Left renal cortex interstitium (tissue), 4 donors: ENCODE measurements at regions not wholly inside any gene's neighbourhood (a gene's known extent, or its start where the extent isn't known, plus 50 kb on each side); places are given as distances from the start of the nearest gene placed in this dataset.
"Not testable (repeated sequence)": the region's sequence is repeated elsewhere in the genome, so short reads cannot be mapped to it uniquely, and the experiment has no call there.

Experiments used
- DNase-seq, 4 donors: peaks; one replicate each; pipeline ENCODE4 v3.0.0-alpha.2; 2013; ENCODE audit warnings: low read depth in 4 of 4, low spot score in 2 of 4, missing footprints in 1 of 4

DNA sequence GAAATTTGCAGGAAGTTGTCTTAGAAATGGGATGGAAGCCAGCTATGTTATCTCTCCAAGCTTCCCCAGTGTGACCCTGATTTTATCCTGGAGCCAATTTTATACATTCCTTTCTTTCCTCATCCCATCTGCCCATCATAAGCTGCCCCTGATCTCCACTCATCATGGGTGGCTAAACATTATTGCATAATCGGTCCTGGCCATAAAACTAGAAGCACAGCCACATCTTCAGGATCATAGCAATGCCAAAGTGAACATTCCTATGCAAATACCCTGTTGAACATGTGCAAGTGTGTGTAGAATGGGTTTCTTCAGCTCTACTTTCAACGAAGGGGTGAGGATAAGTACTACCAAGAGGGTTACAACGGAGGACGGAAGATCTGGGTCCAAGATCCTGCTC is 50.6 kb upstream of the COG2 start:
- DNase-seq: no peak

GRCh38 chr1:230589951-230590350 is 52.3 kb upstream of the COG2 start:
- no peak for DNase-seq

DNA sequence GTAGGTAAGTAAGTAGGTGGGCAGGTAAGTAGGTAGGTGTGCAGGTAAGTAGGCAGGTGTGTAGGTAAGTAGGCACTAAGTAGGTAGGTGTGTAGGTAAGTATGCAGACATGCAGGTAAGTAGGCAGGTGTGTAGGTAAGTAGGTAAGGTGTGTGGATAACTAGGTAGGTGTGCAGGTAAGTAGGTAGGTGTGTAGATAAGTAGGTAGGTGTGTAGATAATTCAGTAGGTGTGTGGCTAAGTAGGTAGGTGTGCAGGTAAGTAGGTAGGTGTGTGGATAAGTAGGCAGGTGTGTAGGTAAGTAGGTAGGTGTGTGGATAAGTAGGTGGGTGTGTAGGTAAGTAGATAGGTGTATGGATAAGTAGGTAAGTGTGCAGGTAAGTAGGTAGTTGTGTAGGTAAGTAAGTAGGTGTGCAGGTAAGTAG is 53.9 kb upstream of the COG2 start:
- DNase-seq: no peak

DNA sequence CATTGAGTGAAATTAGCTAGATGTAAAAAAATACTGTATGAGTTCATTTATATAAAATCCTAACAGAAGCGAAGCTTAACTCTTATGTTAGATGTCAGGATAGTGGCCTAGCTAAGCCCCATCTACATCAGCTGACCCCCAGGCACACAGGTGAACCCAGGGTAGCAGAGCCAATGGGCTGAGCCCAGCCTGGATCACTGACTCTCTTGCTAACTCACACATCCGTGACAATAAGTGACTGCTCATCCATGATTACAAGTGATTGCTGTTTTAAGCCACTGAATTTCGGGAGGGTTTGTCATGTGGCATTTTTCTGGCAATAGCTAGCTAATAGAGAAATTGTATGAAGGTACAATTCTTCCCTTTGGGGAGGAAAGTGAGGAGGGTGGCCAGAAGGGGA is 55.2 kb upstream of the COG2 start:
- no peak for DNase-seq

DNA sequence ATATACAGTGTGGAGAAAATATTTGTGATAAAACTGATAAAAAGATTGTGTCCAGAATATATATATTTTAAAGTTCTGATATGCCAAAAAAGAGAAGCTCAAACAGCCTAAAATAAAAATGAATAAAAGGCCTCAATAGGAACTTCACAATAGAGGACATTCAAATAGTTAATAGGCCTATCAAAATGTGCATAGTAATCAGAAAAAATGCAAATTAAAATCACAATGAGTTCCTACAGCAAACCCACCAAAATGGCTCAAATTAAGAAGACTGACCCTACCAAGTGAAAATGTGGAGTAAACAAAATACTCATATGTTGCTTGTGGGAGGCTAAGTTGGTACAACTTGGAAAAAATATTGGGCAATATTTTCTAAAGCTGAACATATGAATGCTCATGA is 57.6 kb upstream of the COG2 start:
- DNase-seq: no peak

DNA sequence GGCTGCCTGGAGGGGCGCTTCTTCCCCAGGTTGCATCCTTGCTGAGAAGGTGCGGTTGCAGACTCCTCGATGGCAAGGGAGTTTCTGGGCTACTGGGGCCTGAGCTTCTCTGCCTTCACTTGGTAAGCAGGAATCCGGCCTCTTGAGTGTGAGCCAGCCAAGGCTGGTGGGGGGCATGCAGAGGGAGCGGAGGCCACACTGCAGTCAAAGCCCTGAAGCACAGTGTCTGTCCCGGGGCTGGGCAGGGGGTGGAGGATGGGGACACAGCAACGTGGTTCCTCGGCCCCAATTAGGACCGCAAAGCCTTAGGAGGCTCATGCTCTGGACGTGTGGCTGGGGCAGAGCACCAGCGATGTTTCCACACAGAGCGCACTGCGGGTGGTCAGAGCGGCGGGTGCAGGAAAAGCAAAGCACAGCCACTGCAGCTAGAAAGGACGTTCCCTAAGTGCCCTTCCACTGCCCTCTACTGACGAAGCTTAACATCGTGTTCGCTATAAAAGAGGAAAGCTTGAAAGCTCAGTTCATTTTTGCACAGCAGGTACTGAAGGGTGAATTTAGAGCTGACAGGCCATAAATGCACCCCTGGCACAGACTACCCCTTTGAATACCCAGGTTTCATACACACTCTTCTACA is 60.7 kb upstream of the COG2 start:
- DNase-seq: no peak

DNA sequence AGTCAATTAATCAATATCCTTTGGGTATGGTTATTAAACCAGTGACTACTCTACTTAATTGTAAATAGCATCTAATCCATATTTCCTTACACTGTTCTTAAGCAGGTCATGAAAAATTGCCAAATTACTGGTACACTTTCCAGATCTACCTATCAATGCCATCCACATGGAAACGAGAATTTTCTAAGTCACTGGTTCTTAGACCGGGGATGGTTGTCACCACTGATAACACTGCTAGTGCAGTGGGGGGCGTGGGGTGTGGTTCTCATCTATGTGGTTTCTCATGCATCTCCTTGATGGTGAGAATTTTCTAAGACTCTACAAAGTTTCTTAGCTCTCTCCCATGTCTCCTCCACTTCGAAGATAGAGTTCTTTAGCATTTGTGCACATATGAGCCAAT is 63.7 kb upstream of the COG2 start:
- no peak for DNase-seq

- no peak for DNase-seq
These were observed 64.7 kb upstream of the COG2 start for GRCh38 chr1:230577537-230577936.

DNA sequence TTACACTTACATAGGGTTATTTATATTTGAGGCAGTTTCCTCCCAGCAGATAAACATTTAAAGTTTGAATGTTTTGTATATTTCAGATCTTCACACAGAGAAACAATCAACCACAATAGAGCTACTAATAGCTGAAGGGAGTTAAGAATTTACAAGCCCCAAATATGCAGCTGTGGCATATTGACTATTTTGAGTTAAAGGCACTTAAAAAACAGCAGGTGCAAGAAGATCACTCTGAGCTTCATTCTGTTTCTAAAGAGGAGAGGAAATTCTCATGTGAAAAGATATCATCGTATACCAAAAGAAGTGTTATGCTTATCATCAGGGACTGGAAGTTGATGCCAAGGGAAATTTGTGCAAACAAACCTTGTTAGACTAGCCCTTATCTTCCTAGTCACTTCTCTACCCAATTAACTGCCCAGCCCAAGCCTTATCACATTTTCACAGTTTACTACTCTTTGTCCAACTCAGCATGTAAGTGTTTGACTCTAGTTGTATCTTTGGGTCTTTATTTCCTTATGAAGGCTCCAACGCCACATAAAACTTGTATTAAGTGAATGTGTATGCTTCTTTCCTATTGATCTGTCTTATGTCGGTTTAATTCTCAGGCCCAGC is 66.3 kb upstream of the COG2 start:
- DNase-seq: no peak

DNA sequence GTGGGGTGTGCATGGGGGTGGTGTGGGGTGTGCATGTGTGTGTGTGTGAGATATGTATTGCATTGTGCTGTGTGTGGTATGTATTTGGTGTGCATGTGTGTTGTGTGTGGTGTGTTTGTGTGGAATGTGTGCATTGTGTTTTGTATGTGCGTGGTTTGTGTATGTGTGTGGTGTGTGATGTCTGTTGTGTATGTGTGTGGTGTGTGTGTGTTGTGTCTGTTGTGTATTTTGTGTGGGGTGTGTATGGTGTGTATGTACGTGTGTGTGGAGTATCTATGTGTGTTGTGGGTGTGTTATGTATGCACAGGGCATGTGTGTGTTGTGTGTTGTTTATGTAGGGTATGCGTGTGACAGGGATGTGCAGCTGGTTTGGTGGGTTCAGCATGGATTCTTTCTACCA is 67.8 kb upstream of the COG2 start:
- no peak for DNase-seq

DNA sequence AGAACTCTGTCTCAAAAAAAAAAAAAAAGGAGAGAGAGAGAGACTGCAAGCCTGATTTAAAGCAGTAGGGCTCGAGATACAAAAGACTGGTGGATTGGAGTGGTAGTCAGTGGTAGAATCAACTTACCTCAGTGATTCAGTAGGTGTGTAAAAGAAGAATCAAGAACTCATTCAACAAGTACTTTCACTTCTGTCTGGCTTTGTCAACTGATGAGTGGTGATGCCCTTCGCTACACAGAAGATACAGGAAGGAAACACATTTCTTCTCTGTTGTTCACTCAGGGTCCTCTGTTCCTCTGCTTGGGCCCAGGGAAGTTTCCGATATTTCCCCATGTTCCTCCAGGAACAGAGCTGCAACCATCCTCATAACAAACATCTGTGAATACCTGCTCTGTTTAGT is 68.6 kb upstream of the COG2 start:
- DNase-seq: no peak

DNA sequence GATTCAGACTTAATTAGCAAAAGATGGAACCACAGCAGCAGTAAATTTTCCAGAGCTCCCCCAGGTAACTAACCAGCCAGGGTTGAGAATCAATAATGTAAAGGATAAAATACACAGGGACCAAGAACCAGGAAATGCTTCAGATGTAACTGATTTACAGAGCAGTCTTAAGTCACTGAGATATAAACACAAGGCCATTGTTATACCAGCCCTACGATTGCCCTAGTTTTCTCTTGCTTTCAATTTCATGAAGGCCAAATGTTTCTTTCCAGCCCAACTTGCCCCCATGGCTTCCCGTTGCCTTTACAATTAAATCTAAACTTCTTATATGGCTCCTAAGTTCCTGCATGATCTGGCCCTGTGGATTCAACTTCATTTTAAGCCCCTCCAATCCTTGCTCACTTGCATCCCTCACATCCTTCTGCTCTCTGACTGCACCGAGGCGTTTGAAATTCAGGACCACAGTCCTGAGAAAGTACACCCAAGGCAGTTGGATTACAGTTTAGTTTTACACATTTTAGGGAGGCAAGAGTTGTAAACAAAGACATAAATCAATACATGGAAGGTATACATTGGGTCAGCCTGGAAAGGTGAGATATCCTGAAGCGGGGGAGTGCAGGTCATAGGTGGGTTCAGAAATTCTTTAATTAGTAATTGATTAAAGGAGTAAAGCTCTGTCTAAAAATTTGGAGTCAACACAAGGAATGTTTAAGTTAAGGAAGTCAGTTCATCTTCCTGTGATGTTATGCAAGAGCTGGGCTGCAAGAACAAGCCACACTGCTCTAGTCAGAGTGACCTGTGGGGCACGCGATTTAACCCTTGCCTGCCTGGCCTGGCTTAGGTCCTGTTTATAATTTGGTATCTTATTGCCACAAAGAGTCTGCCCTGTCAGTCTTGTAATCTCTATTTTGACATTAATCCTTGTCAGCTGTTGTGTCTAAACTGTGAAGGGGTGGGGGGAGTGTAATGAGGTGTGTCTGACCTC is 69.9 kb upstream of the COG2 start:
- peak; percentile 26 to 50 (median 40) for DNase-seq

- DNase-seq: no peak
These were observed 71.4 kb upstream of the COG2 start for GRCh38 chr1:230570724-230571360.

DNA sequence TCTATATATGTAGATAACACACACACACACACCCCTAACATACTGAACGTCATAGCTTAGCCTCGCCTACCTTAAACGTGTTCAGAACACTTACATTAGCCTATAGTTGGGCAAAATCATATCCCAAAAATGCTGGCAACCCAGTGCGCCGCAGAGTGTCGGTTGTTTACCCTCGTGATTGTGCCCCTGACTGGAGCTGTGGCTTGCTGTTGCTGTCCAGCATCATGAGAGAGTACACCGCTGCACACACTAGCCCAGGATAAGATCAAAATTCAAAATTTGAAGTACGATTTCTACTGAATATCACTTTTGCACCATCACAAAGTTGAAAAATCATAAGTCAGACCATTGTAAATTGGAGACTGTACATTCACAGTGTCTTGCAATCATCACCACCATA is 73.1 kb upstream of the COG2 start:
- DNase-seq: no peak

DNA sequence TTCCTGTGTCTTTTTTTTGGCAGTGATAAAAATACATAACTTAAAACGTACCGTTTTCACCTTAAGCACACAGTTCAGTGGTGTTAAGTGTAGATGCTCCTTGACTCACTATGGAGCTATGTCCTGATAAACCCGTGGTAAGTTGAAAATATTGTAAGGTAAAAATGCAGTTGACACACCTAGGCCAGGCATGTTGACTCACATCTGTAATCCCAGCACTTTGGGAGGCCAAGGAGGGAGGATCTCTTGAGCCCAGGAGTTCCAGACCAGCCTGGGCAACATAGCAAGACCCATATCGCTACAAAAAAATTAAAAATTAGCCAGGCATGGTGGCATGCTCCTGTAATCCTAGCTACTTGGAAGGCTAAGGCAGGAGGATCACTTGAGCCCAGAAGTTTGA is 73.6 kb upstream of the COG2 start:
- DNase-seq: no peak

DNA sequence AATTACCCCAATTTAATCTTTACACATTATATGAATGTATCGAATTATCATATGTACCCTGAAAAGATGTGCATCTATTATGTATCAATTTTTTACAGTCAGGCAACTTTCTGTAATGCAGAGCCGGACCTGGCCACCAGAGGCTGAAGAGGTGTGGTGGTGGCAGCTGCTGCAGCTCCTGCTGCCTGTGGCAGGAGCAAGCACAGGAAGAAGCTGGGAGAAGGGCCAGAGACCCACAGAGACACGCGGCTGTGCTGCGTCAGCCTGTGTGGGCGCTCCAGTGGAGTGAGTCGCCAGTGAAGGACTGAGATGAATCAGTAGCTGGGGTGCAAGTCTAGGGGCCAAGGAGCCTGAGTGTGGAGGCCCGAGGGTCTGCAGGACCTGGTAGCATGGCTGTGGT is 74.3 kb upstream of the COG2 start:
- DNase-seq: no peak

GRCh38 chr1:230567221-230567575 is 75.1 kb upstream of the COG2 start:
- no peak for DNase-seq

DNA sequence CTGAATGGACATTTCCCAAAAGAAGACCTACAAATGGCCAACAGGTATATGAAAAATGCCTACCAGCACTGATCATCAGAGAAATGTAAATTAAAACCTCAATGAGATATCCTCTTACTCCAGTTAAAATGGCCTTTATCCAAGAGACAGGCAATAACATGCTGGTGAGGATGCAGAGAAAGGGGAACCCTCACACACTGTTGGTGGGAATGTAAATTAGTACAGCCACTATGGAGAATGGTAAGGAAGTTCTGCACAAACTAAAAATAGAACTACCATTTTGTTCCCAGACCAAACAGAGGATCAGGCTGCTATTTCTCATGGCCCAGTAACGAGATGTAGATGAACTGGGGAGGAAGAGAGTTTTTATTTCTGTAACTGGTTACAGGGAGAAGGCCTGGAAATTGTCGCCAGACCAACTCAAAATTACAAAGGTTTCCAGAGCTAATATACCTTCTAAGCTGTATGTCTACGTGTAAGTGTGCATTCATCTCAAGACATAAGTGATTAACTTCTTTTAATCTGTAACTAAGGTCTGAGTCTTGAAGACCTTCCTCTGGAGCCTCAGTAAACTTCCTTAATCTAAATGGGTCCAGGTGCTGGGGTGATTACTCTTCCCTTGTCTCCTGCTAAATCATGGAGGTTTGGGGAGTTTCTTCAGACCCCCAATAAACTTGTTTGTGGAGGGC is 75.6 kb upstream of the COG2 start:
- not testable (repeated sequence) for DNase-seq

GRCh38 chr1:230565141-230565540 is 77.1 kb upstream of the COG2 start:
- no peak for DNase-seq

- DNase-seq: no peak
These were observed 78.7 kb upstream of the COG2 start for GRCh38 chr1:230563591-230563990.

GRCh38 chr1:230561570-230561969 is 80.7 kb upstream of the COG2 start:
- DNase-seq: no peak
